Activated CD4-positive, alpha-beta T cell treated with anti-CD3 and anti-CD28 coated beads, Interleukin-2, amount 50 U/mL, for 16 hours (primary cell): ENCODE measurements at regions not wholly inside any gene's neighbourhood (a gene's known extent, or its start where the extent isn't known, plus 50 kb on each side); places are given as distances from the start of the nearest gene placed in this dataset.
"Not testable (repeated sequence)": the region's sequence is repeated elsewhere in the genome, so short reads cannot be mapped to it uniquely, and the experiment has no call there.

Source experiments
- DNase-seq: peaks from one replicate; pipeline ENCODE4 v3.0.0-alpha.2; 2020

DNA sequence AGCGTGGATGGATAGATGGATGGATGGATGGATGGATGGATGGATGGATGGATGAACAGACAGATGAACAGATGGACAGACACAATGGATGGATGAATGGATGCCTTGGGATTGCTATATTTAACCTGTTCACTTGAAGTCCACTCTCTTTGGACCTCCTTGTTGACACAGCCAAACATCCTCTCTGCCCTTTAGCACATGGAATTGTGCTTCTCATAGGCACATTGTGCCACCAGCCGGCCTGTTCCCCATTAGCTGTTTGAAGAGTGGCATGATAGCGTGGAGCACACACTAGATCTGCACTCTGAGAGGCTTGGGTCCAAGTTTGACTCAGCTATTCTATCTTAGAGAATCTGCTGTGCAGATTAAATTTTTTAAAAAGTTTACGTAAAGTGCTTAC lies 56.9 kb upstream of the GSC start:
- no peak for DNase-seq

DNA sequence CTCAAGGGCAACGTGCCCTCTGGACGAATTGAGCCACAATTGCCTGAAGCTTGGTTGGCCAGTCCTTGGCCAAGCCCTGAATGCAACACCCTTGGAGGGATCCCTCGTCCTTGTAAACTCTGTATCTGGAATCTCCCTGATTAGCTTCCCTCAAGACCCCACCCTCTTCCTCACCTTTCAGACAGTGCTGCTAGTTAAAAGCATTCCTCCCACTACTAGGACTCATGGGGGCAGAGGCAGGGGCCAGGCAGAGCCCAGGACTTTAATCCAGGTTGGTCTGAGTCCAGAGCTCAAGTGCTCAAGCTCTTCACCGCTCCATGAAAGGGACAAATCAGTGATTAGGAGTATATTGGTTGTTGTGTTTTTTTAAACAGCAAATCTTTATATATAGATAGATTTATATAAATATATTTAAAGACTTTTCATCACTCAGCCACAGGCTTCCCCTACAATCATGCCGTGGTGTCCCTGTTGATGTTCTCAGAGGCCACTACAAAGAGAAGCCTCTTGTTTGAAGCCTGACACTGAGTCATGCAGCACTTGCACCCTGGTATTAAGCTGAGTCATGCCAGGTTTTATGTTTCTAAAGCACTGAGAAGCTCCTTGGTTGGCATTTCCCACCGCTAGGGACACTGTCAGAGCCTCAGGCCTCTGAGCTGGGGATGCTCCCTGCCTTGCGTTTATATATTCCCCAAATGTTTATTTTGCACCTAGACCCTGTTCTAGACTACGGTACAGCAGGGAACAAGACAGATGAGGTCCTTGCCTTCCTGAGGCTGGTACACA lies 53.8 kb upstream of the GSC start:
- peak; percentile 6 for DNase-seq

DNA sequence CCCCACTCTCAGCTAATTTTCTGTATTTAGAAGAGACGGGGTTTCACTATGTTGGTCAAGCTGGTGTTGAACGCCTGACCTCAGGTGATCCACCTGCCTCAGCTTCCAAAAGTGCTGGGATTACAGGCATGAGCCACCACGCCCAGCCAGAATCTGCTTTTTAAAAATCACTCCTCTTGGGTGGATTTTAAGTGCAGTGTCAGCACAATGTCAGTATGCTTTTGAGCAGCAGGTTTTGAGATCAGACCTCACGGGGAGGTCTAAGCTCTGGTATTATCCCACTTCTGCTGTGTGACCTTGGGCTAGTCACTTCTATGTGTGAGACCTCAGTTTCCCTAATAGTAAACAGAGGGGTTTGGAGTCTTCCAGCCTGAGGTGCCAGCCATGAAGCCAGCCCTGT lies 51.8 kb upstream of the GSC start:
- no peak for DNase-seq

DNA sequence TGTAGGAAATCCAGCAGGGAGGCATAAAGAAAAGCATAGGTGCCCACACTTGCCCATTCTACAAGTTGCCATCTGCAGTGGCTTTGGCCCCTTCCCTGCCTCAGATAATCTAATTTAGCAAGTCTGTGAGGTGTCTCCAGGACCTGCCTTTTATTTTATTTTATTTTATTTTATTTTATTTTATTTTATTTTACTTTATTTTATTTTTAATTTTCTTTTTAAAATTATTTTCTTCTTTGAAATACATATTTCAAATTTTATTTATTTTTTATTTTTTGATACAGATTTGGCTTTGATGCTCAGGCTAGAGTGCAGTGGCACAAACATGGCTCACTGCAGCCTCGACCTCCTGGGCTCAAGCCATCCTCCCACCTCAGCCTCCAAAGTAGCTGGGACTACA lies 51.0 kb upstream of the GSC start:
- DNase-seq: not testable (repeated sequence)
